Gastrocnemius medialis (tissue), 4 donors: ENCODE measurements at regions not wholly inside any gene's neighbourhood (a gene's known extent, or its start where the extent isn't known, plus 50 kb on each side); places are given as distances from the start of the nearest gene placed in this dataset.

Experiments used
- POLR2A ChIP-seq, 2 donors: fragments of 450-650 bp; IDR thresholded peaks; one replicate each; pipeline ENCODE4 v1.6.1; 2017; ENCODE audit warnings: antibody characterized with exemption in 2 of 2, mild to moderate bottlenecking in 2 of 2, moderate library complexity in 2 of 2
- TF ChIP-seq, protein P1 (sequence below), 5 experiments: fragments of 450-650 bp in 3 of 5; fragments of 200-600 bp in 2 of 5; sonication (generic) in 2 of 5; IDR thresholded peaks in 4 of 5; conservative IDR thresholded peaks in 1 of 5; 1 replicate in 4 of 5; 2 replicates in 1 of 5; pipeline ENCODE4 v1.5.1; 2016 to 2019; ENCODE audit warnings: antibody characterized with exemption in 5 of 5, mild to moderate bottlenecking in 3 of 5, moderate library complexity in 3 of 5

DNA sequence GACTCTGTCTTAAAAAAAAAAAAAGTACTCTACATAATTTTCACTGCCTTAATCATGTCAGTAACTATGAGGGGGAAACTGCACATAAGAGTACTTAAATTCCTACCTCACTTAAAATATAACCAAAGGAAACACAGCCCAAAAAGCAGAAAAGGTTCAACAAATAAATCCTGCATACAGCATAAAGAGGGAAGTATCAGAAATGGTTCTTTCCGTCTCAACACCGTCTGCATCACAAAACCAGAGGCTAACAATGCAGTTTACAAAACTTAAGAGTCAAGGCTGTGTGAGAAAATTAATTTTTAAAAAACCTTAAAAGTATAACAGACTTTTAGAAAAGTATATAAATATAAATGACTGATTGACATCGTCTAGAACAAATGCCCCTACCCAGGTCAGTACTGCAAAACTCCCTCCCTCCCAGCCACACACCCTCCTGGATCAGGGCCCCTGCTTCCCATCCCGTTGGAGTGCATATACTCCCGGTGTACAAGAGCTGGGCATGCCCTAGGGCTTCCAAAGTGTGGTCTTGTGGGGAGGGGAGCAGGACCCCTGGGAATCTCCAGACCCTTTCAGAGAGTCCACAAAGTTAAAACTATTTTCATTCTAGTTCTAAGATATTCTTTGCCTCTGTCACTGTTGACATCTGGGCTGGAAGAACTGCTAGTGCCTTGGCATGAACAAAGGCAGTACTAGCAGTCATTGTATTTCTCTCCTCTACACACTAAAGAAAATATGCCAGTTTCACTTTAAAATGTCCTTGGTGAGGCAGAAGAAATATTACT lies 67.0 kb upstream of the SERTAD2 start:
- TF ChIP-seq, protein P1, sequence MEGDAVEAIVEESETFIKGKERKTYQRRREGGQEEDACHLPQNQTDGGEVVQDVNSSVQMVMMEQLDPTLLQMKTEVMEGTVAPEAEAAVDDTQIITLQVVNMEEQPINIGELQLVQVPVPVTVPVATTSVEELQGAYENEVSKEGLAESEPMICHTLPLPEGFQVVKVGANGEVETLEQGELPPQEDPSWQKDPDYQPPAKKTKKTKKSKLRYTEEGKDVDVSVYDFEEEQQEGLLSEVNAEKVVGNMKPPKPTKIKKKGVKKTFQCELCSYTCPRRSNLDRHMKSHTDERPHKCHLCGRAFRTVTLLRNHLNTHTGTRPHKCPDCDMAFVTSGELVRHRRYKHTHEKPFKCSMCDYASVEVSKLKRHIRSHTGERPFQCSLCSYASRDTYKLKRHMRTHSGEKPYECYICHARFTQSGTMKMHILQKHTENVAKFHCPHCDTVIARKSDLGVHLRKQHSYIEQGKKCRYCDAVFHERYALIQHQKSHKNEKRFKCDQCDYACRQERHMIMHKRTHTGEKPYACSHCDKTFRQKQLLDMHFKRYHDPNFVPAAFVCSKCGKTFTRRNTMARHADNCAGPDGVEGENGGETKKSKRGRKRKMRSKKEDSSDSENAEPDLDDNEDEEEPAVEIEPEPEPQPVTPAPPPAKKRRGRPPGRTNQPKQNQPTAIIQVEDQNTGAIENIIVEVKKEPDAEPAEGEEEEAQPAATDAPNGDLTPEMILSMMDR (IDR thresholded peaks at IDR 0.05 in 4 of 5, conservative IDR thresholded peaks at IDR 0.05 in 1 of 5), result no peak
- no peak for TF ChIP-seq POLR2A (IDR thresholded peaks at IDR 0.05)
